Inflammatory macrophage treated with lipopolysaccharide for 1 hour (primary cell): ENCODE measurements at regions not wholly inside any gene's neighbourhood (a gene's known extent, or its start where the extent isn't known, plus 50 kb on each side); places are given as distances from the start of the nearest gene placed in this dataset.

Experiments
- DNase-seq, 2 donors: peaks; one replicate each; pipeline ENCODE4 v3.0.0-alpha.2; 2020 to 2022

GRCh38 chr4:79017481-79017880 is 78.2 kb upstream of the PAQR3 start:
- DNase-seq, result no peak

GRCh38 chr4:79016878-79017277 is 77.6 kb upstream of the PAQR3 start:
- no peak for DNase-seq

- no peak for DNase-seq
Observed at GRCh38 chr4:79015411-79015810, 76.2 kb upstream of the PAQR3 start.

GRCh38 chr4:79014230-79014629 is 75.0 kb upstream of the PAQR3 start:
- no peak for DNase-seq

GRCh38 chr4:79013756-79014155 is 74.5 kb upstream of the PAQR3 start:
- no peak for DNase-seq

GRCh38 chr4:78990938-78991810 is 51.9 kb upstream of the PAQR3 start:
- no peak for DNase-seq

GRCh38 chr4:78989697-78990270 is 50.5 kb upstream of the PAQR3 start:
- no peak for DNase-seq
